GM23338 (cell line): ENCODE measurements at regions not wholly inside any gene's neighbourhood (a gene's known extent, or its start where the extent isn't known, plus 50 kb on each side); places are given as distances from the start of the nearest gene placed in this dataset.

Source experiments
- ATAC-seq: fragments of 200-7000 bp; cut with Tn5 transposase; 3 replicates; pipeline ENCODE4 v1.9.1; 2020
- DNase-seq: peaks from one replicate; pipeline ENCODE4 v3.0.0-alpha.2; 2015; ENCODE audit warnings: low spot score
- H2AFZ ChIP-seq: fragments of 200-600 bp; sonication (generic); 2 replicates; pipeline ENCODE4 v1.8.0; 2016; ENCODE audit warnings: antibody characterized with exemption, mild to moderate bottlenecking, moderate library complexity
- H3F3A ChIP-seq: fragments of 200-600 bp; sonication (generic); replicated peaks from 2 replicates; pipeline ENCODE4 v1.8.0; 2017; ENCODE audit warnings: antibody characterized with exemption, mixed run types, low read depth
- H3K27ac ChIP-seq: fragments of 200-600 bp; sonication (generic); 2 replicates; pipeline ENCODE4 v1.6.1; 2016; ENCODE audit warnings: low read depth
- H3K27me3 ChIP-seq: fragments of 200-600 bp; sonication (generic); 2 replicates; pipeline ENCODE4 v1.8.0; 2016; ENCODE audit warnings: mild to moderate bottlenecking, mixed run types, moderate library complexity; ENCODE audit not compliant: insufficient read depth
- H3K36me3 ChIP-seq: fragments of 200-600 bp; sonication (generic); 2 replicates; pipeline ENCODE4 v1.8.0; 2016; ENCODE audit warnings: mild to moderate bottlenecking; ENCODE audit not compliant: insufficient read depth
- H3K4me1 ChIP-seq: fragments of 200-600 bp; sonication (generic); 2 replicates; pipeline ENCODE4 v1.8.0; 2016; ENCODE audit warnings: mild to moderate bottlenecking, moderate library complexity; ENCODE audit not compliant: insufficient read depth
- H3K4me2 ChIP-seq: fragments of 200-600 bp; sonication (generic); 2 replicates; pipeline ENCODE4 v1.7.1; 2017; ENCODE audit warnings: mixed run types
- H3K4me3 ChIP-seq: fragments of 200-600 bp; sonication (generic); 2 replicates; pipeline ENCODE4 v1.6.1; 2016; ENCODE audit warnings: mixed run types
- H3K79me2 ChIP-seq: fragments of 200-600 bp; sonication (generic); replicated peaks from 2 replicates; pipeline ENCODE4 v1.8.0; 2017; ENCODE audit warnings: mild to moderate bottlenecking; ENCODE audit not compliant: insufficient read depth
- H3K9me2 ChIP-seq: fragments of 200-600 bp; sonication (generic); 2 replicates; pipeline ENCODE4 v1.8.0; 2017; ENCODE audit not compliant: insufficient read depth
- H4K20me1 ChIP-seq: fragments of 200-600 bp; sonication (generic); replicated peaks from 2 replicates; pipeline ENCODE4 v1.8.0; 2017; ENCODE audit warnings: mild to moderate bottlenecking; ENCODE audit not compliant: insufficient read depth
- H3K27ac Mint-ChIP-seq: 2 replicates; pipeline ENCODE4 v1.8.0; 2020; ENCODE audit warnings: inconsistent platforms, mild to moderate bottlenecking, moderate library complexity, mixed read lengths
- H3K27me3 Mint-ChIP-seq: 3 replicates; pipeline ENCODE4 v1.8.0; 2022; ENCODE audit warnings: low read depth, mild to moderate bottlenecking, moderate library complexity, mixed read lengths, inconsistent platforms; ENCODE audit not compliant: insufficient read depth, poor library complexity
- H3K36me3 Mint-ChIP-seq: 3 replicates; pipeline ENCODE4 v1.8.0; 2021; ENCODE audit warnings: low read depth, mild to moderate bottlenecking, inconsistent platforms, moderate library complexity, mixed read lengths
- H3K4me1 Mint-ChIP-seq: 3 replicates; pipeline ENCODE4 v1.8.0; 2020; ENCODE audit warnings: mild to moderate bottlenecking, inconsistent platforms, mixed read lengths
- H3K4me3 Mint-ChIP-seq: 3 replicates; pipeline ENCODE4 v1.8.0; 2021; ENCODE audit warnings: moderate library complexity, mild to moderate bottlenecking, inconsistent platforms, mixed read lengths
- H3K9me3 Mint-ChIP-seq: 3 replicates; pipeline ENCODE4 v1.8.0; 2020; ENCODE audit warnings: moderate library complexity, mild to moderate bottlenecking, inconsistent platforms, mixed read lengths
- CREB1 ChIP-seq: fragments of 250-450 bp; sonication (Bioruptor Pico); IDR thresholded peaks from 2 replicates; pipeline ENCODE4 v1.5.0; 2020; ENCODE audit warnings: low read depth, mild to moderate bottlenecking, moderate library complexity
- ETS1 ChIP-seq: IDR thresholded peaks from 2 replicates; pipeline ENCODE4 v1.6.1; 2016; ENCODE audit warnings: antibody characterized with exemption
- EZH2 ChIP-seq: fragments of 200-600 bp; sonication (generic); IDR thresholded peaks from one replicate; pipeline ENCODE4 v1.8.0; 2017; ENCODE audit warnings: antibody characterized with exemption, mild to moderate bottlenecking, low read depth; ENCODE audit not compliant: unreplicated experiment
- EZH2phosphoT487 ChIP-seq: fragments of 200-600 bp; sonication (generic); IDR thresholded peaks from one replicate; pipeline ENCODE4 v1.8.1; 2018; ENCODE audit warnings: antibody characterized with exemption; ENCODE audit not compliant: unreplicated experiment
- JUNB ChIP-seq: IDR thresholded peaks from one replicate; pipeline ENCODE4 v1.6.1; 2016; ENCODE audit warnings: antibody characterized with exemption; ENCODE audit not compliant: unreplicated experiment
- NANOG ChIP-seq: IDR thresholded peaks from 2 replicates; pipeline ENCODE4 v1.6.1; 2016; ENCODE audit warnings: antibody characterized with exemption, borderline replicate concordance
- POLR2AphosphoS5 ChIP-seq: IDR thresholded peaks from 2 replicates; pipeline ENCODE4 v1.6.1; 2016; ENCODE audit warnings: antibody characterized with exemption, low read depth
- STAT1 ChIP-seq: IDR thresholded peaks from one replicate; pipeline ENCODE4 v1.6.1; 2016; ENCODE audit warnings: antibody characterized with exemption; ENCODE audit not compliant: unreplicated experiment
- ZNF331 ChIP-seq: fragments of 250-450 bp; sonication (Bioruptor Pico); IDR thresholded peaks from 2 replicates; pipeline ENCODE4 v1.5.0; 2020; ENCODE audit warnings: low read depth, mild to moderate bottlenecking, moderate library complexity
- TF ChIP-seq, protein P1 (sequence below): fragments of 250-450 bp; sonication (Bioruptor Pico); IDR thresholded peaks from 2 replicates; pipeline ENCODE4 v1.5.0; 2020; ENCODE audit warnings: mild to moderate bottlenecking, moderate library complexity
- TF ChIP-seq, protein P2 (sequence below): IDR thresholded peaks from one replicate; pipeline ENCODE4 v1.6.1; 2018; ENCODE audit warnings: antibody characterized with exemption; ENCODE audit not compliant: unreplicated experiment

DNA sequence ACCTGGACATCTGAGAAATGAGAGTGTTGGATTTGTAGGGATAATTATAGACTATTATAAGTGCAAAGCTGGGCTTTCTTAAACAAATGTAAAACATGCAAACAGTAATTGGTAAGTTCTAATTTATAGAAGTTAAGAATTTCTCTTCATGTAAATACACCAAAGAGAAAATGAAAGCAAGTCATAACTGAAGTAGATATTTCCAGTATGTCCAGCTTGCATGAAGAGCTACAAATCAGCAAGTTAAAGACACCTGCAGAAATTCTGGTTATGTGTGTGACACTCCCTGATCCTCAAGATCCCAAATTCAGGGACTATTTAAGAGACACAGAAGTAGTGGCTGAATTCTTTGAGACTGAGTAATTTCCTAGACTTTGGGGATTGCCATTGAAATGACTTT lies 308.9 kb downstream of the TLE4 start:
- H3K9me2 ChIP-seq: no peaks in the 10 kb centered on the region
- no peak for TF ChIP-seq STAT1
- TF ChIP-seq NANOG: no peak
- TF ChIP-seq JUNB: no peak
- no peak for TF ChIP-seq ETS1
- TF ChIP-seq ZNF331: no peak

GRCh38 chr9:79877943-79878602 lies 306.3 kb downstream of the TLE4 start:
- Histone ChIP-seq H3K36me3 (no peaks in the 10 kb centered on the region), H2AFZ (no peak overlapping the region), H3K79me2 (no peaks in the 10 kb centered on the region), H3K4me2 (no peak overlapping the region), H4K20me1 (no peaks in the 10 kb centered on the region), H3K27ac (no peak overlapping the region), H3K4me1 (no peaks in the 10 kb centered on the region), H3K27me3 (no peaks in the 10 kb centered on the region), H3K4me3 (no peak overlapping the region), H3F3A (no peaks in the 10 kb centered on the region), H3K9me2 (no peaks in the 10 kb centered on the region)
- Mint-ChIP-seq H3K4me3 (no peak overlapping the region), H3K4me1 (peaks cover 4% of the 10 kb centered on the region), H3K27ac (no peak overlapping the region), H3K9me3 (no peaks in the 10 kb centered on the region), H3K36me3 (no peaks in the 10 kb centered on the region), H3K27me3 (no peaks in the 10 kb centered on the region)
- TF ChIP-seq EZH2phosphoT487 (no peak), POLR2AphosphoS5 (no peak), ZNF331 (no peak), CREB1 (CRISPR knock-in tag) (no peak), EZH2 (no peak)
- TF ChIP-seq, protein P1, sequence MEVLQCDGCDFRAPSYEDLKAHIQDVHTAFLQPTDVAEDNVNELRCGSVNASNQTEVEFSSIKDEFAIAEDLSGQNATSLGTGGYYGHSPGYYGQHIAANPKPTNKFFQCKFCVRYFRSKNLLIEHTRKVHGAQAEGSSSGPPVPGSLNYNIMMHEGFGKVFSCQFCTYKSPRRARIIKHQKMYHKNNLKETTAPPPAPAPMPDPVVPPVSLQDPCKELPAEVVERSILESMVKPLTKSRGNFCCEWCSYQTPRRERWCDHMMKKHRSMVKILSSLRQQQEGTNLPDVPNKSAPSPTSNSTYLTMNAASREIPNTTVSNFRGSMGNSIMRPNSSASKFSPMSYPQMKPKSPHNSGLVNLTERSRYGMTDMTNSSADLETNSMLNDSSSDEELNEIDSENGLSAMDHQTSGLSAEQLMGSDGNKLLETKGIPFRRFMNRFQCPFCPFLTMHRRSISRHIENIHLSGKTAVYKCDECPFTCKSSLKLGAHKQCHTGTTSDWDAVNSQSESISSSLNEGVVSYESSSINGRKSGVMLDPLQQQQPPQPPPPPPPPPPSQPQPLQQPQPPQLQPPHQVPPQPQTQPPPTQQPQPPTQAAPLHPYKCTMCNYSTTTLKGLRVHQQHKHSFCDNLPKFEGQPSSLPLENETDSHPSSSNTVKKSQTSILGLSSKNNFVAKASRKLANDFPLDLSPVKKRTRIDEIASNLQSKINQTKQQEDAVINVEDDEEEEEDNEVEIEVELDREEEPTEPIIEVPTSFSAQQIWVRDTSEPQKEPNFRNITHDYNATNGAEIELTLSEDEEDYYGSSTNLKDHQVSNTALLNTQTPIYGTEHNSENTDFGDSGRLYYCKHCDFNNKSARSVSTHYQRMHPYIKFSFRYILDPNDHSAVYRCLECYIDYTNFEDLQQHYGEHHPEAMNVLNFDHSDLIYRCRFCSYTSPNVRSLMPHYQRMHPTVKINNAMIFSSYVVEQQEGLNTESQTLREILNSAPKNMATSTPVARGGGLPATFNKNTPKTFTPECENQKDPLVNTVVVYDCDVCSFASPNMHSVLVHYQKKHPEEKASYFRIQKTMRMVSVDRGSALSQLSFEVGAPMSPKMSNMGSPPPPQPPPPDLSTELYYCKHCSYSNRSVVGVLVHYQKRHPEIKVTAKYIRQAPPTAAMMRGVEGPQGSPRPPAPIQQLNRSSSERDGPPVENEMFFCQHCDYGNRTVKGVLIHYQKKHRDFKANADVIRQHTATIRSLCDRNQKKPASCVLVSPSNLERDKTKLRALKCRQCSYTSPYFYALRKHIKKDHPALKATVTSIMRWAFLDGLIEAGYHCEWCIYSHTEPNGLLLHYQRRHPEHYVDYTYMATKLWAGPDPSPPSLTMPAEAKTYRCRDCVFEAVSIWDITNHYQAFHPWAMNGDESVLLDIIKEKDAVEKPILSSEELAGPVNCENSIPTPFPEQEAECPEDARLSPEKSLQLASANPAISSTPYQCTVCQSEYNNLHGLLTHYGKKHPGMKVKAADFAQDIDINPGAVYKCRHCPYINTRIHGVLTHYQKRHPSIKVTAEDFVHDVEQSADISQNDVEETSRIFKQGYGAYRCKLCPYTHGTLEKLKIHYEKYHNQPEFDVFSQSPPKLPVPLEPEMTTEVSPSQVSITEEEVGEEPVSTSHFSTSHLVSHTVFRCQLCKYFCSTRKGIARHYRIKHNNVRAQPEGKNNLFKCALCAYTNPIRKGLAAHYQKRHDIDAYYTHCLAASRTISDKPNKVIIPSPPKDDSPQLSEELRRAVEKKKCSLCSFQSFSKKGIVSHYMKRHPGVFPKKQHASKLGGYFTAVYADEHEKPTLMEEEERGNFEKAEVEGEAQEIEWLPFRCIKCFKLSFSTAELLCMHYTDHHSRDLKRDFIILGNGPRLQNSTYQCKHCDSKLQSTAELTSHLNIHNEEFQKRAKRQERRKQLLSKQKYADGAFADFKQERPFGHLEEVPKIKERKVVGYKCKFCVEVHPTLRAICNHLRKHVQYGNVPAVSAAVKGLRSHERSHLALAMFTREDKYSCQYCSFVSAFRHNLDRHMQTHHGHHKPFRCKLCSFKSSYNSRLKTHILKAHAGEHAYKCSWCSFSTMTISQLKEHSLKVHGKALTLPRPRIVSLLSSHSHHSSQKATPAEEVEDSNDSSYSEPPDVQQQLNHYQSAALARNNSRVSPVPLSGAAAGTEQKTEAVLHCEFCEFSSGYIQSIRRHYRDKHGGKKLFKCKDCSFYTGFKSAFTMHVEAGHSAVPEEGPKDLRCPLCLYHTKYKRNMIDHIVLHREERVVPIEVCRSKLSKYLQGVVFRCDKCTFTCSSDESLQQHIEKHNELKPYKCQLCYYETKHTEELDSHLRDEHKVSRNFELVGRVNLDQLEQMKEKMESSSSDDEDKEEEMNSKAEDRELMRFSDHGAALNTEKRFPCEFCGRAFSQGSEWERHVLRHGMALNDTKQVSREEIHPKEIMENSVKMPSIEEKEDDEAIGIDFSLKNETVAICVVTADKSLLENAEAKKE (CRISPR knock-in tag): no peak
- TF ChIP-seq, protein P2, sequence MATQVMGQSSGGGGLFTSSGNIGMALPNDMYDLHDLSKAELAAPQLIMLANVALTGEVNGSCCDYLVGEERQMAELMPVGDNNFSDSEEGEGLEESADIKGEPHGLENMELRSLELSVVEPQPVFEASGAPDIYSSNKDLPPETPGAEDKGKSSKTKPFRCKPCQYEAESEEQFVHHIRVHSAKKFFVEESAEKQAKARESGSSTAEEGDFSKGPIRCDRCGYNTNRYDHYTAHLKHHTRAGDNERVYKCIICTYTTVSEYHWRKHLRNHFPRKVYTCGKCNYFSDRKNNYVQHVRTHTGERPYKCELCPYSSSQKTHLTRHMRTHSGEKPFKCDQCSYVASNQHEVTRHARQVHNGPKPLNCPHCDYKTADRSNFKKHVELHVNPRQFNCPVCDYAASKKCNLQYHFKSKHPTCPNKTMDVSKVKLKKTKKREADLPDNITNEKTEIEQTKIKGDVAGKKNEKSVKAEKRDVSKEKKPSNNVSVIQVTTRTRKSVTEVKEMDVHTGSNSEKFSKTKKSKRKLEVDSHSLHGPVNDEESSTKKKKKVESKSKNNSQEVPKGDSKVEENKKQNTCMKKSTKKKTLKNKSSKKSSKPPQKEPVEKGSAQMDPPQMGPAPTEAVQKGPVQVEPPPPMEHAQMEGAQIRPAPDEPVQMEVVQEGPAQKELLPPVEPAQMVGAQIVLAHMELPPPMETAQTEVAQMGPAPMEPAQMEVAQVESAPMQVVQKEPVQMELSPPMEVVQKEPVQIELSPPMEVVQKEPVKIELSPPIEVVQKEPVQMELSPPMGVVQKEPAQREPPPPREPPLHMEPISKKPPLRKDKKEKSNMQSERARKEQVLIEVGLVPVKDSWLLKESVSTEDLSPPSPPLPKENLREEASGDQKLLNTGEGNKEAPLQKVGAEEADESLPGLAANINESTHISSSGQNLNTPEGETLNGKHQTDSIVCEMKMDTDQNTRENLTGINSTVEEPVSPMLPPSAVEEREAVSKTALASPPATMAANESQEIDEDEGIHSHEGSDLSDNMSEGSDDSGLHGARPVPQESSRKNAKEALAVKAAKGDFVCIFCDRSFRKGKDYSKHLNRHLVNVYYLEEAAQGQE: no peak
- ATAC-seq: no peak
- no peak for DNase-seq

More for the DNA sequence above, 308.9 kb downstream of the TLE4 start:
- Histone ChIP-seq H3K4me2 (no peak overlapping the region), H3K27me3 (no peaks in the 10 kb centered on the region), H4K20me1 (no peaks in the 10 kb centered on the region), H3K27ac (no peak overlapping the region), H2AFZ (no peak overlapping the region), H3F3A (no peaks in the 10 kb centered on the region), H3K4me3 (no peak overlapping the region), H3K79me2 (no peaks in the 10 kb centered on the region), H3K4me1 (no peaks in the 10 kb centered on the region), H3K36me3 (no peaks in the 10 kb centered on the region)
- DNase-seq (no peak), ATAC-seq (no peak)
- Mint-ChIP-seq H3K27me3 (peaks cover 2% of the 10 kb centered on the region), H3K4me1 (peaks cover 4% of the 10 kb centered on the region), H3K27ac (no peak overlapping the region), H3K4me3 (no peak overlapping the region), H3K9me3 (no peaks in the 10 kb centered on the region), H3K36me3 (no peaks in the 10 kb centered on the region)
